H9 (cell line): ENCODE measurements at regions not wholly inside any gene's neighbourhood (a gene's known extent, or its start where the extent isn't known, plus 50 kb on each side); places are given as distances from the start of the nearest gene placed in this dataset.

Source experiments
- DNase-seq: peaks from one replicate; pipeline ENCODE4 v3.0.0-alpha.2; 2017
- H2AFZ ChIP-seq: one replicate; pipeline ENCODE4 v1.6.1; 2013; ENCODE audit warnings: mild to moderate bottlenecking, low read length, control low read depth, moderate library complexity
- H2AK5ac ChIP-seq: 2 replicates; pipeline ENCODE4 v1.6.1; 2013; ENCODE audit warnings: low read length, control low read depth, mixed read lengths; ENCODE audit not compliant: insufficient read length
- H2BK120ac ChIP-seq: one replicate; pipeline ENCODE4 v1.6.1; 2013; ENCODE audit warnings: low read depth, mild to moderate bottlenecking, low read length, control low read depth, inconsistent platforms; ENCODE audit not compliant: poor library complexity, severe bottlenecking
- H2BK12ac ChIP-seq: 2 replicates; pipeline ENCODE4 v1.6.1; 2013; ENCODE audit warnings: low read length, control low read depth, mixed read lengths, low read depth; ENCODE audit not compliant: insufficient read length
- H2BK15ac ChIP-seq: 2 replicates; pipeline ENCODE4 v1.6.1; 2013; ENCODE audit warnings: low read depth, low read length, control low read depth
- H2BK20ac ChIP-seq: one replicate; pipeline ENCODE4 v1.6.1; 2013; ENCODE audit warnings: low read depth, mild to moderate bottlenecking, low read length, control low read depth, inconsistent platforms; ENCODE audit not compliant: poor library complexity, severe bottlenecking
- H2BK5ac ChIP-seq: 2 replicates; pipeline ENCODE4 v1.6.1; 2013; ENCODE audit warnings: low read length, control low read depth, mixed read lengths; ENCODE audit not compliant: insufficient read length
- H3K14ac ChIP-seq: 2 replicates; pipeline ENCODE4 v1.6.1; 2013; ENCODE audit warnings: low read length, control low read depth; ENCODE audit not compliant: insufficient read depth
- H3K18ac ChIP-seq: 2 replicates; pipeline ENCODE4 v1.6.1; 2013; ENCODE audit warnings: low read depth, mild to moderate bottlenecking, mixed read lengths, low read length, control low read depth; ENCODE audit not compliant: insufficient read length
- H3K23ac ChIP-seq: 2 replicates; pipeline ENCODE4 v1.6.1; 2013; ENCODE audit warnings: low read length, control low read depth, mixed read lengths, low read depth; ENCODE audit not compliant: insufficient read length
- H3K23me2 ChIP-seq: 2 replicates; pipeline ENCODE4 v1.6.1; 2013; ENCODE audit warnings: low read depth, mild to moderate bottlenecking, mixed read lengths, low read length, control low read depth; ENCODE audit not compliant: insufficient read length, poor library complexity, severe bottlenecking
- H3K27ac ChIP-seq: 2 replicates; pipeline ENCODE4 v1.5.1; 2013; ENCODE audit warnings: low read length, control low read depth, mixed read lengths, low read depth; ENCODE audit not compliant: insufficient read length
- H3K27me3 ChIP-seq: 2 replicates; pipeline ENCODE4 v1.6.1; 2013; ENCODE audit warnings: low read length, control low read depth, inconsistent platforms; ENCODE audit not compliant: insufficient read depth
- H3K4ac ChIP-seq: 2 replicates; pipeline ENCODE4 v1.6.1; 2013; ENCODE audit warnings: low read depth, mild to moderate bottlenecking, control low read depth, inconsistent platforms, low read length, moderate library complexity
- H3K4me1 ChIP-seq: 2 replicates; pipeline ENCODE4 v1.6.1; 2013; ENCODE audit warnings: low read length, control low read depth, inconsistent platforms; ENCODE audit not compliant: insufficient read depth
- H3K4me2 ChIP-seq: 2 replicates; pipeline ENCODE4 v1.6.1; 2013; ENCODE audit warnings: low read length, control low read depth, mixed read lengths; ENCODE audit not compliant: insufficient read length, insufficient read depth
- H3K56ac ChIP-seq: 2 replicates; pipeline ENCODE4 v1.6.1; 2013; ENCODE audit warnings: low read depth, mild to moderate bottlenecking, mixed read lengths, low read length, control low read depth; ENCODE audit not compliant: insufficient read length
- H3K79me1 ChIP-seq: 2 replicates; pipeline ENCODE4 v1.6.1; 2013; ENCODE audit warnings: low read depth, mild to moderate bottlenecking, moderate library complexity, low read length, control low read depth, inconsistent platforms; ENCODE audit not compliant: insufficient read depth, poor library complexity, severe bottlenecking
- H3K79me2 ChIP-seq: 2 replicates; pipeline ENCODE4 v1.6.1; 2013; ENCODE audit warnings: low read length, control low read depth, inconsistent platforms; ENCODE audit not compliant: insufficient read depth
- H3K9ac ChIP-seq: 2 replicates; pipeline ENCODE4 v1.6.1; 2013; ENCODE audit warnings: low read length, control low read depth, mixed read lengths; ENCODE audit not compliant: insufficient read length; ENCODE audit errors: extremely low read depth
- H3K9me3 ChIP-seq: one replicate; pipeline ENCODE4 v1.6.1; 2013; ENCODE audit warnings: low read depth, low read length, inconsistent platforms; ENCODE audit not compliant: control insufficient read depth
- H3T11ph ChIP-seq: one replicate; pipeline ENCODE4 v1.6.1; 2013; ENCODE audit warnings: mild to moderate bottlenecking, low read length, control low read depth, inconsistent platforms
- H4K20me1 ChIP-seq: one replicate; pipeline ENCODE4 v1.6.1; 2013; ENCODE audit not compliant: control insufficient read depth, insufficient read length, insufficient read depth
- H4K5ac ChIP-seq: 2 replicates; pipeline ENCODE4 v1.6.1; 2013; ENCODE audit warnings: low read depth, mild to moderate bottlenecking, mixed read lengths, low read length, control low read depth; ENCODE audit not compliant: insufficient read length
- H4K8ac ChIP-seq: replicated peaks from 2 replicates; pipeline ENCODE4 v1.6.1; 2013; ENCODE audit warnings: low read length, control low read depth, mixed read lengths, low read depth; ENCODE audit not compliant: insufficient read length
- H4K91ac ChIP-seq: 2 replicates; pipeline ENCODE4 v1.6.1; 2013; ENCODE audit warnings: low read depth, mild to moderate bottlenecking, moderate library complexity, mixed read lengths, low read length, control low read depth; ENCODE audit not compliant: insufficient read length
- H3K27ac Mint-ChIP-seq, 3 experiments: 2 replicates in 2 of 3; 3 replicates in 1 of 3; pipeline ENCODE4 v1.8.0; 2020 to 2021; ENCODE audit warnings: mixed read lengths in 3 of 3, mild to moderate bottlenecking in 1 of 3, moderate library complexity in 1 of 3
- H3K27me3 Mint-ChIP-seq: 2 replicates; pipeline ENCODE4 v1.8.0; 2021; ENCODE audit warnings: low read depth, mild to moderate bottlenecking, moderate library complexity, mixed read lengths
- H3K36me3 Mint-ChIP-seq, 3 experiments: 2 replicates in 2 of 3; 3 replicates in 1 of 3; pipeline ENCODE4 v1.8.0; 2020 to 2021; ENCODE audit warnings: low read depth in 3 of 3, mixed read lengths in 3 of 3; ENCODE audit not compliant: insufficient read depth in 1 of 3
- H3K4me1 Mint-ChIP-seq, 2 experiments: 2 replicates each; pipeline ENCODE4 v1.8.0; 2020; ENCODE audit warnings: mixed read lengths in 2 of 2
- H3K4me3 Mint-ChIP-seq, 2 experiments: 2 replicates in 1 of 2; 3 replicates in 1 of 2; pipeline ENCODE4 v1.8.0; 2020 to 2021; ENCODE audit warnings: mild to moderate bottlenecking in 2 of 2, mixed read lengths in 2 of 2, moderate library complexity in 1 of 2
- H3K9me3 Mint-ChIP-seq, 2 experiments: 2 replicates in 1 of 2; 3 replicates in 1 of 2; pipeline ENCODE4 v1.8.0; 2020; ENCODE audit warnings: mild to moderate bottlenecking in 2 of 2, mixed read lengths in 2 of 2, moderate library complexity in 1 of 2
- CTCF ChIP-seq: fragments of 200-600 bp; sonication (generic); conservative IDR thresholded peaks from 3 replicates; pipeline ENCODE4 v1.8.0; 2021; ENCODE audit warnings: antibody characterized with exemption, mild to moderate bottlenecking

GRCh38 chr2:65595630-65596029, 163.2 kb upstream of the SPRED2 start:
- Histone ChIP-seq H3K4ac (no peak overlapping the region), H3K56ac (no peak overlapping the region), H2BK5ac (no peak overlapping the region), H3K9ac (no peak overlapping the region), H2AFZ (no peak overlapping the region), H3K9me3 (no peaks in the 10 kb centered on the region), H3K23me2 (no peaks in the 10 kb centered on the region), H2BK120ac (no peak overlapping the region), H3K27me3 (no peaks in the 10 kb centered on the region), H3K27ac (no peak overlapping the region), H3K79me1 (no peaks in the 10 kb centered on the region), H4K20me1 (no peaks in the 10 kb centered on the region), H2BK12ac (no peak overlapping the region), H2AK5ac (no peak overlapping the region), H2BK20ac (no peak overlapping the region), H3K4me1 (no peaks in the 10 kb centered on the region), H4K5ac (no peak overlapping the region), H2BK15ac (no peak overlapping the region), H3T11ph (no peak overlapping the region), H3K14ac (no peak overlapping the region), H3K18ac (no peak overlapping the region), H4K91ac (no peak overlapping the region), H4K8ac (no peak overlapping the region), H3K79me2 (no peaks in the 10 kb centered on the region), H3K23ac (no peak overlapping the region), H3K4me2 (no peak overlapping the region)
- Mint-ChIP-seq H3K4me1 (0 out of 4 replicates have a peak, but pooled peaks cover 0 to 3% of the 10 kb centered on the region in 2 experiments), H3K9me3 (no peaks in the 10 kb centered on the region), H3K4me3 (no peak overlapping the region), H3K27ac (no peak overlapping the region), H3K36me3 (no peaks in the 10 kb centered on the region; a peak in 2 of 7 replicates), H3K27me3 (no peaks in the 10 kb centered on the region)
- no peak for DNase-seq
- TF ChIP-seq CTCF: no peak
